NB4 (cell line): ENCODE measurements at regions not wholly inside any gene's neighbourhood (a gene's known extent, or its start where the extent isn't known, plus 50 kb on each side); places are given as distances from the start of the nearest gene placed in this dataset.

Source experiments
- POLR2A ChIP-seq: IDR thresholded peaks from 2 replicates; pipeline ENCODE4 v1.6.1; 2011; ENCODE audit warnings: mild to moderate bottlenecking; ENCODE audit not compliant: insufficient read length; ENCODE audit errors: extremely low read depth
- TF ChIP-seq, protein P1 (sequence below): IDR thresholded peaks from one replicate; pipeline ENCODE4 v1.5.1; 2012; ENCODE audit warnings: low read depth, low read length
- TF ChIP-seq, protein P2 (sequence below): IDR thresholded peaks from 2 replicates; pipeline ENCODE4 v1.6.1; 2011; ENCODE audit warnings: low read depth, low read length

DNA sequence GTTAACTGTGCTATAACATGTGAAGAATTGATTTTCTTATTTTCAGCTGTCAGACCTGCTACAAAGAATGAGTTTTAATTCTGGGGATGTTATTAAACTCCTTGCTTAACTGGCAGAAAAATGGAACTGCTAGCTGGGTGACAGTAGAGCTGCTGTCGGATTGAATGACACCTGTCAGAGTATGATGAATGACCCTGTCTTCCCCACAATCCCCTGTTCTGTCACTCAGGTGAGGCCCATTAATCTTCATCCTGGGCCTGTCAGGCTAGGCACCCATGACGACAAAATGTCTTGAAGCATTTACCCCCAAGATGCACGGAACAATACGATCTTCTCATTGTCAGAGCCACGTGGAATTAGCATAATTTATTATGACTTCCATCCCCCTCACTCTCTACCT is 129.9 kb upstream of the ETAA1 start:
- TF ChIP-seq, protein P1, sequence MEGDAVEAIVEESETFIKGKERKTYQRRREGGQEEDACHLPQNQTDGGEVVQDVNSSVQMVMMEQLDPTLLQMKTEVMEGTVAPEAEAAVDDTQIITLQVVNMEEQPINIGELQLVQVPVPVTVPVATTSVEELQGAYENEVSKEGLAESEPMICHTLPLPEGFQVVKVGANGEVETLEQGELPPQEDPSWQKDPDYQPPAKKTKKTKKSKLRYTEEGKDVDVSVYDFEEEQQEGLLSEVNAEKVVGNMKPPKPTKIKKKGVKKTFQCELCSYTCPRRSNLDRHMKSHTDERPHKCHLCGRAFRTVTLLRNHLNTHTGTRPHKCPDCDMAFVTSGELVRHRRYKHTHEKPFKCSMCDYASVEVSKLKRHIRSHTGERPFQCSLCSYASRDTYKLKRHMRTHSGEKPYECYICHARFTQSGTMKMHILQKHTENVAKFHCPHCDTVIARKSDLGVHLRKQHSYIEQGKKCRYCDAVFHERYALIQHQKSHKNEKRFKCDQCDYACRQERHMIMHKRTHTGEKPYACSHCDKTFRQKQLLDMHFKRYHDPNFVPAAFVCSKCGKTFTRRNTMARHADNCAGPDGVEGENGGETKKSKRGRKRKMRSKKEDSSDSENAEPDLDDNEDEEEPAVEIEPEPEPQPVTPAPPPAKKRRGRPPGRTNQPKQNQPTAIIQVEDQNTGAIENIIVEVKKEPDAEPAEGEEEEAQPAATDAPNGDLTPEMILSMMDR: no peak
- TF ChIP-seq, protein P2, sequence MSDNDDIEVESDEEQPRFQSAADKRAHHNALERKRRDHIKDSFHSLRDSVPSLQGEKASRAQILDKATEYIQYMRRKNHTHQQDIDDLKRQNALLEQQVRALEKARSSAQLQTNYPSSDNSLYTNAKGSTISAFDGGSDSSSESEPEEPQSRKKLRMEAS: no peak
- no peak for TF ChIP-seq POLR2A
